ENCODE measurements at regions not wholly inside any gene's neighbourhood (a gene's known extent, or its start where the extent isn't known, plus 50 kb on each side); places are given as distances from the start of the nearest gene placed in this dataset.

DNA sequence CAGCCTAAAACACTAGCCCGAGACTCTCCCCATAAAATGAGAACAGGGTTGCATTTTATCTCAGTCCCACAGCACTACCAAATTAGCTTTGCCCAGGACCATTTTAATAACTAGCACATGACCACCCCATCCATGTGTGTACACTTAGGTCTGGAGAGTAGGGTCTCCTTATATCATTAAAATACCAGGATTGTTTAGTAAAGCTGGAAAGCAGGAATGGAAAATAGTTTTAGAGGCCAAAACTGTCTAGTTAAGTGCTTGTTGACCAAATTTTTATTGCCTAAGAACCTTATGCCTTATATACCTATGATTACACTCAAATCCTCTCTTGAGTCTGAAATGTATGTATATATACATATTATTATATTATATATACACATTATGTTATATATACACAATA is 608.4 kb downstream of the HDGFL1 start:
- ChIA-PET CTCF (no interaction called here), POLR2A (no interaction called here)
- peaks cover 13% of the 10 kb centered on the region for H3K4me1 ChIP-seq
- H3K4me2 ChIP-seq, result no peak overlapping the region
- 69% methylated on average over 1 of the region's 1 CpG for WGBS (ENCODE audit: missing lambda C conversion rate)
- FAIRE-seq (no peak), DNase-seq (ENCODE audit: low read depth in 1 of 2, low spot score in 1 of 2) (no peak), ATAC-seq (no peak)
- H3K9me3 ChIP-seq, result no peaks in the 10 kb centered on the region
- no peak overlapping the region for H3K27ac ChIP-seq
- H3K4me3 ChIP-seq, result no peak overlapping the region
- TF ChIP-seq MAX (IDR thresholded peaks at IDR 0.05), result no peak
- no peak for TF ChIP-seq SMC3 (IDR thresholded peaks at IDR 0.05)
- no peak for TF ChIP-seq MYC (IDR thresholded peaks at IDR 0.05; ENCODE audit: borderline replicate concordance, low read length)
- TF ChIP-seq ESRRA (IDR thresholded peaks at IDR 0.05; ENCODE audit: borderline replicate concordance, low read length), result no peak
- TF ChIP-seq SREBF2 (IDR thresholded peaks at IDR 0.05), result no peak
- no peak for TF ChIP-seq ZC3H11A (IDR thresholded peaks at IDR 0.05)
- TF ChIP-seq TFCP2L1 (CRISPR knock-in tag; IDR thresholded peaks at IDR 0.05), result no peak
- TF ChIP-seq, protein P1, sequence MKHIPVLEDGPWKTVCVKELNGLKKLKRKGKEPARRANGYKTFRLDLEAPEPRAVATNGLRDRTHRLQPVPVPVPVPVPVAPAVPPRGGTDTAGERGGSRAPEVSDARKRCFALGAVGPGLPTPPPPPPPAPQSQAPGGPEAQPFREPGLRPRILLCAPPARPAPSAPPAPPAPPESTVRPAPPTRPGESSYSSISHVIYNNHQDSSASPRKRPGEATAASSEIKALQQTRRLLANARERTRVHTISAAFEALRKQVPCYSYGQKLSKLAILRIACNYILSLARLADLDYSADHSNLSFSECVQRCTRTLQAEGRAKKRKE (CRISPR knock-in tag; IDR thresholded peaks at IDR 0.05; ENCODE audit: low read depth), result no peak

DNA sequence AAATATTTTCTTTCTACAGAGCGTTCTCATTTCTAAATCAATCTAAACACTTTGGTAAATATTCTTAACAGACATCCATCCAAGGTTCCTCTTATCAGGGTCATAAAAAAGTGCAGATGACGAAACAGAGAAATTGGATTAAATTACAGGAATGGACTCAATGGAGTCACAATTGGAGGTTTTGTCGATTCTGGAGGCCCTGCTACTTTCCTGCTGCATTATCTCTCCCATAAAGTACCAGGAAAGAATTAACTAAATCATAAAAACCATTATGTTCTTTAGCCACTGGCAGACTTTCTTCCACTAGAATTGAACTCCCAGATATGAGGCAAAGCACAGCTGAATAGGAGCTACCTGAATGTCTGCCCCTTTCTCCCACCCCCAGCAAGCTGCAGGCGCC is 610.6 kb downstream of the HDGFL1 start:
- ChIA-PET CTCF (no interaction called here), POLR2A (no interaction called here)
- DNase-seq (ENCODE audit: low read depth in 1 of 2, low spot score in 1 of 2) (no peak), FAIRE-seq (no peak), ATAC-seq (no peak)
- no peak overlapping the region for H3K4me3 ChIP-seq
- peaks cover 6% of the 10 kb centered on the region; the same call in 2 of the 3 replicates for H3K4me1 ChIP-seq
- 57% methylated on average over 4 of the region's 4 CpGs for WGBS (ENCODE audit: missing lambda C conversion rate)
- TF ChIP-seq FOXS1 (CRISPR knock-in tag; IDR thresholded peaks at IDR 0.05) (no peak), RARB (CRISPR knock-in tag; IDR thresholded peaks at IDR 0.05) (no peak), MAZ (IDR thresholded peaks at IDR 0.05; ENCODE audit: borderline replicate concordance, low read depth, low read length) (no peak), TP53 (CRISPR knock-in tag; IDR thresholded peaks at IDR 0.05) (no peak), PBX3 (IDR thresholded peaks at IDR 0.05) (no peak), EHF (CRISPR knock-in tag; IDR thresholded peaks at IDR 0.05) (no peak), NPAS2 (CRISPR knock-in tag; IDR thresholded peaks at IDR 0.05; ENCODE audit: borderline replicate concordance) (no peak), TFCP2L1 (CRISPR knock-in tag; IDR thresholded peaks at IDR 0.05) (no peak)
- TF ChIP-seq, protein P2, sequence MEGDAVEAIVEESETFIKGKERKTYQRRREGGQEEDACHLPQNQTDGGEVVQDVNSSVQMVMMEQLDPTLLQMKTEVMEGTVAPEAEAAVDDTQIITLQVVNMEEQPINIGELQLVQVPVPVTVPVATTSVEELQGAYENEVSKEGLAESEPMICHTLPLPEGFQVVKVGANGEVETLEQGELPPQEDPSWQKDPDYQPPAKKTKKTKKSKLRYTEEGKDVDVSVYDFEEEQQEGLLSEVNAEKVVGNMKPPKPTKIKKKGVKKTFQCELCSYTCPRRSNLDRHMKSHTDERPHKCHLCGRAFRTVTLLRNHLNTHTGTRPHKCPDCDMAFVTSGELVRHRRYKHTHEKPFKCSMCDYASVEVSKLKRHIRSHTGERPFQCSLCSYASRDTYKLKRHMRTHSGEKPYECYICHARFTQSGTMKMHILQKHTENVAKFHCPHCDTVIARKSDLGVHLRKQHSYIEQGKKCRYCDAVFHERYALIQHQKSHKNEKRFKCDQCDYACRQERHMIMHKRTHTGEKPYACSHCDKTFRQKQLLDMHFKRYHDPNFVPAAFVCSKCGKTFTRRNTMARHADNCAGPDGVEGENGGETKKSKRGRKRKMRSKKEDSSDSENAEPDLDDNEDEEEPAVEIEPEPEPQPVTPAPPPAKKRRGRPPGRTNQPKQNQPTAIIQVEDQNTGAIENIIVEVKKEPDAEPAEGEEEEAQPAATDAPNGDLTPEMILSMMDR (IDR thresholded peaks at IDR 0.05), result no peak
- TF ChIP-seq, protein P3, sequence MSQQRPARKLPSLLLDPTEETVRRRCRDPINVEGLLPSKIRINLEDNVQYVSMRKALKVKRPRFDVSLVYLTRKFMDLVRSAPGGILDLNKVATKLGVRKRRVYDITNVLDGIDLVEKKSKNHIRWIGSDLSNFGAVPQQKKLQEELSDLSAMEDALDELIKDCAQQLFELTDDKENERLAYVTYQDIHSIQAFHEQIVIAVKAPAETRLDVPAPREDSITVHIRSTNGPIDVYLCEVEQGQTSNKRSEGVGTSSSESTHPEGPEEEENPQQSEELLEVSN (IDR thresholded peaks at IDR 0.05; ENCODE audit: borderline replicate concordance, low read depth), result no peak
- H3K27ac ChIP-seq, result no peak overlapping the region
- H3K9me3 ChIP-seq, result no peaks in the 10 kb centered on the region
- no peak overlapping the region for H3K4me2 ChIP-seq

- ChIA-PET CTCF (interaction anchor here (0.7 kb wide), 1 partner anchor 265 kb away, joined by 3 read pairs; no protein-coding TSS in a partner anchor), POLR2A (no interaction called here)
- TF ChIP-seq MAZ (IDR thresholded peaks at IDR 0.05; ENCODE audit: borderline replicate concordance, low read depth, low read length) (no peak), TP53 (CRISPR knock-in tag; IDR thresholded peaks at IDR 0.05) (no peak), ZC3H11A (IDR thresholded peaks at IDR 0.05) (no peak), CHD2 (IDR thresholded peaks at IDR 0.05; ENCODE audit: low read length, partially characterized antibody) (no peak), EHMT2 (IDR thresholded peaks at IDR 0.05; ENCODE audit: low read depth) (no peak), ZNF302 (CRISPR knock-in tag; IDR thresholded peaks at IDR 0.05) (no peak), NR3C1 (IDR thresholded peaks at IDR 0.05) (no peak), RNF2 (IDR thresholded peaks at IDR 0.05; ENCODE audit: borderline replicate concordance, low read depth) (no peak), GATA3 (IDR thresholded peaks at IDR 0.05; ENCODE audit: borderline replicate concordance) (no peak), JUNB (IDR thresholded peaks at IDR 0.05) (no peak)
- Histone ChIP-seq H3K27ac (no peak overlapping the region), H3K9me3 (no peaks in the 10 kb centered on the region), H3K4me2 (no peak overlapping the region), H3K4me1 (no peaks in the 10 kb centered on the region; the same call in 2 of the 3 replicates), H3K4me3 (no peak overlapping the region)
- WGBS (ENCODE audit: missing lambda C conversion rate), result 71% methylated on average over 12 of the region's 12 CpGs
- FAIRE-seq (no peak), ATAC-seq (no peak), DNase-seq (ENCODE audit: low read depth in 1 of 2, low spot score in 1 of 2) (no peak)
Measured at GRCh38 chr6:23180504-23181293, 611.3 kb downstream of the HDGFL1 start.

Measured in A549 (cell line).